ENCODE measurements at regions not wholly inside any gene's neighbourhood (a gene's known extent, or its start where the extent isn't known, plus 50 kb on each side); places are given as distances from the start of the nearest gene placed in this dataset.
A peak's percentile ranks its signal among the peaks of the same experiment; 100 is the strongest.
"Not testable (repeated sequence)": the region's sequence is repeated elsewhere in the genome, so short reads cannot be mapped to it uniquely, and the experiment has no call there.

GRCh38 chr2:53610260-53610659, 157.3 kb upstream of the CHAC2 start:
- DNase-seq = no peak

GRCh38 chr2:53609551-53609950, 158.1 kb upstream of the CHAC2 start:
- DNase-seq = no peak

- no peak for DNase-seq
These were observed 159.3 kb upstream of the CHAC2 start for GRCh38 chr2:53608293-53608692.

- peak; percentile 94 for DNase-seq
These were observed 166.8 kb upstream of the CHAC2 start for GRCh38 chr2:53600815-53601214.

- DNase-seq = not testable (repeated sequence)
These were observed 180.6 kb upstream of the CHAC2 start for GRCh38 chr2:53586733-53587612.

- no peak for DNase-seq
These were observed 182.6 kb upstream of the CHAC2 start for GRCh38 chr2:53584986-53585385.

- DNase-seq = no peak
These were observed 184.0 kb upstream of the CHAC2 start for GRCh38 chr2:53583583-53583982.

- DNase-seq = no peak
These were observed 185.0 kb upstream of the CHAC2 start for GRCh38 chr2:53582556-53582955.

GRCh38 chr2:53576166-53576565, 191.4 kb upstream of the CHAC2 start:
- DNase-seq = no peak

GRCh38 chr2:53575721-53576124, 191.9 kb upstream of the CHAC2 start:
- DNase-seq = no peak

- no peak for DNase-seq
These were observed 194.9 kb upstream of the CHAC2 start for GRCh38 chr2:53572696-53573095.

- DNase-seq = peak; percentile 26
These were observed 197.5 kb upstream of the CHAC2 start for GRCh38 chr2:53569957-53570727.

- no peak for DNase-seq
These were observed 199.1 kb upstream of the CHAC2 start for GRCh38 chr2:53568469-53568868.

- DNase-seq = no peak
These were observed 200.5 kb upstream of the CHAC2 start for GRCh38 chr2:53567073-53567472.

- no peak for DNase-seq
These were observed 205.2 kb upstream of the CHAC2 start for GRCh38 chr2:53562407-53562806.

GRCh38 chr2:53561155-53561554, 206.4 kb upstream of the CHAC2 start:
- no peak for DNase-seq

GRCh38 chr2:53559302-53559966, 208.2 kb upstream of the CHAC2 start:
- DNase-seq = no peak

- no peak for DNase-seq
These were observed 208.7 kb upstream of the CHAC2 start for GRCh38 chr2:53558867-53559266.

GRCh38 chr2:53549497-53549896, 218.1 kb upstream of the CHAC2 start:
- DNase-seq = no peak

- peak; percentile 94 for DNase-seq
These were observed 222.0 kb upstream of the CHAC2 start for GRCh38 chr2:53545604-53546003.

- no peak for DNase-seq
These were observed 222.6 kb upstream of the CHAC2 start for GRCh38 chr2:53544871-53545558.

- no peak for DNase-seq
These were observed 224.5 kb upstream of the CHAC2 start for GRCh38 chr2:53543083-53543482.

All from NCI-H1694 treated with DMSO at 0.1 percent for 48 hours (cell line).